Adrenal gland (tissue), 9 donors: ENCODE measurements at regions not wholly inside any gene's neighbourhood (a gene's known extent, or its start where the extent isn't known, plus 50 kb on each side); places are given as distances from the start of the nearest gene placed in this dataset.

ENCODE experiments used
- DNase-seq, 7 donors: peaks; one replicate each; pipeline ENCODE4 v3.0.0-alpha.2; 2019 to 2020
- H3K27ac ChIP-seq, 5 donors: fragments of 200-600 bp; sonication (generic) in 4 of 5; 1 replicate in 3 of 5; 2 replicates in 2 of 5; pipeline versions ENCODE4 v1.5.1 to v1.8.0; 2016 to 2020; ENCODE audit warnings: mild to moderate bottlenecking in 1 of 5
- H3K27me3 ChIP-seq: fragments of 200-600 bp; 2 replicates; pipeline ENCODE4 v1.8.0; 2021
- H3K36me3 ChIP-seq, 2 donors: fragments of 200-600 bp; replicated peaks in 1 of 2; 1 replicate in 1 of 2; 2 replicates in 1 of 2; pipeline versions ENCODE4 v1.5.1 to v1.8.0; 2018 to 2022
- H3K4me1 ChIP-seq, 2 donors: fragments of 200-600 bp; replicated peaks in 1 of 2; 1 replicate in 1 of 2; 2 replicates in 1 of 2; pipeline versions ENCODE4 v1.5.1 to v1.8.0; 2018 to 2021
- H3K4me3 ChIP-seq, 4 donors: fragments of 200-600 bp; sonication (generic) in 3 of 4; one replicate each; pipeline ENCODE4 v1.5.1; 2016 to 2018
- H3K9me3 ChIP-seq, 3 donors: fragments of 200-600 bp; sonication (generic) in 1 of 3; replicated peaks in 1 of 3; 1 replicate in 2 of 3; 2 replicates in 1 of 3; pipeline versions ENCODE4 v1.5.1 to v1.8.0; 2016 to 2021
- CTCF ChIP-seq, 6 experiments: fragments of 450-650 bp in 4 of 6; fragments of 200-600 bp in 2 of 6; sonication (generic) in 1 of 6; IDR thresholded peaks; 1 replicate in 5 of 6; 2 replicates in 1 of 6; pipeline versions ENCODE4 v1.5.1 to v1.8.0; 2016 to 2021; ENCODE audit warnings: antibody characterized with exemption in 6 of 6, mild to moderate bottlenecking in 2 of 6, moderate library complexity in 1 of 6
- POLR2A ChIP-seq, 2 donors: fragments of 450-650 bp; IDR thresholded peaks; one replicate each; pipeline ENCODE4 v1.6.1; 2017; ENCODE audit warnings: antibody characterized with exemption in 2 of 2, mild to moderate bottlenecking in 2 of 2, moderate library complexity in 1 of 2
- WGBS, 4 donors: extraction: QIAGEN DNeasy Blood & Tissue Kit in 2 of 4; methylation state at CpG; one replicate each; pipeline versions ENCODE4 v1.1.5 to v1.1.7; 2013 to 2017; 5-methylcytosine and 5-hydroxymethylcytosine counted together
- intact Hi-C, 2 donors: fragments of 100-400 bp; cut with DNase I; formaldehyde crosslinking; loops; one replicate each; pipeline versions ENCODE4 v1.14.1 to v1.15.0; 2022 to 2023
- donor health status: healthy with polysubstance abuse.
- donor health status: Bipolar disorder and iron deficiency.
- donor health status: DM: yes; HTN: yes; CAD: no.
- donor health status: DM: no; HTN: no; CAD: no.
- donor health status: DM: no; HTN: no; CAD: no.

GRCh38 chr14:39683691-39684260, 251.5 kb upstream of the FBXO33 start:
- no peaks in the 10 kb centered on the region for H3K36me3 ChIP-seq
- intact Hi-C loops: no loop called here
- TF ChIP-seq POLR2A (IDR thresholded peaks at IDR 0.05) (no peak), CTCF (IDR thresholded peaks at IDR 0.05) (no peak)
- no peak overlapping the region for H3K27ac ChIP-seq
- 83 to 91% (median 86%) methylated on average over 3 of the region's 3 CpGs for WGBS, 4 donors
- no peak for DNase-seq
- H3K27me3 ChIP-seq: no peaks in the 10 kb centered on the region
- H3K4me3 ChIP-seq: no peak overlapping the region
- no peaks in the 10 kb centered on the region for H3K9me3 ChIP-seq
- H3K4me1 ChIP-seq: no peaks in the 10 kb centered on the region

DNA sequence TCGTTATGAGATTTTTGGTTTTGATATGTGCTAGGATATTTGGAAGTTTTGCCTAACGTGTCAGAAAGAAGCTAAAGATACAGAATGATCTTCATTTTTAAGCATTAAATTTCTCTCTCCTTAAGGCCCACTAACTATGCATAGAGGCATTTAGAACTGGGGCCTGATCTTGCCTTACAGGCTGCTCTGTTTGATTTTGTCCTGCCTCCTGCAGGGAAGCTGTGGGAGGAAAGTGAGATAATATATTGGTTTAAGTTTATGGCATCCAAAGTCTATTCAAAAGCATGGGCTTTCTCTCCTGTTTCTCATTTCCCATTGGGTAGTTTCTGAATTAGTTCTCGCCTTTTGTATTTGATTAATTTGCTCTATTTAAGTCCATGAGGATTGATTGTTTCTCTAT, 250.3 kb upstream of the FBXO33 start:
- H3K27me3 ChIP-seq: no peaks in the 10 kb centered on the region
- H3K27ac ChIP-seq: no peak overlapping the region
- TF ChIP-seq POLR2A (IDR thresholded peaks at IDR 0.05) (no peak), CTCF (IDR thresholded peaks at IDR 0.05) (no peak)
- no peak for DNase-seq
- intact Hi-C loops: no loop called here
- H3K4me3 ChIP-seq: no peak overlapping the region
- H3K4me1 ChIP-seq: no peaks in the 10 kb centered on the region
- 75 to 80% (median 79%) methylated on average over 3 of the region's 3 CpGs for WGBS, 4 donors
- H3K9me3 ChIP-seq: no peaks in the 10 kb centered on the region
- no peaks in the 10 kb centered on the region for H3K36me3 ChIP-seq

GRCh38 chr14:39681782-39682399, 249.7 kb upstream of the FBXO33 start:
- Histone ChIP-seq H3K4me3 (no peak overlapping the region), H3K27ac (no peak overlapping the region), H3K9me3 (no peaks in the 10 kb centered on the region), H3K36me3 (no peaks in the 10 kb centered on the region), H3K27me3 (no peaks in the 10 kb centered on the region), H3K4me1 (no peaks in the 10 kb centered on the region)
- DNase-seq: no peak
- TF ChIP-seq CTCF (IDR thresholded peaks at IDR 0.05): no peak
- no peak for TF ChIP-seq POLR2A (IDR thresholded peaks at IDR 0.05)
- intact Hi-C loops: no loop called here
- WGBS, 4 donors: 57 to 67% (median 61%) methylated on average over 4 of the region's 4 CpGs

DNA sequence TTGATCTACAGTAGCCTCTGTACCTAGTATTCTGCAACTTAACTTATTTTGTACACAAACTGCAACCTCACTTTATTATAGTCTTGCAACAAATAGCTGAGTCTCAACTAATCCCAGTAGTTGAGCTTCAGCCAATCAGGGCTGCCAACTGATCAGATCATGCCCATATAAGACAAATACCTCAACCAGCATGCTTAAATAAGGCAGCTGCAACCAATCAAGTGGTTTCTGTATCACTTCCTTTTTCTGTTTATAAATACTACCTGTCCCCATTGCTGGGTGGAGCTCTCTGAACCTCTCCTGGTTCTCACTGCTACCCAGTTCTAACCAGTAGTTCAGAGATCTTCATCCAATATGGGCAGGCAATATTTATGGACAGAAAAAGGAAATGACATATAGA, 248.5 kb upstream of the FBXO33 start:
- H3K27me3 ChIP-seq: no peaks in the 10 kb centered on the region
- no peaks in the 10 kb centered on the region for H3K36me3 ChIP-seq
- H3K27ac ChIP-seq: no peak overlapping the region
- DNase-seq: no peak
- H3K4me1 ChIP-seq: no peaks in the 10 kb centered on the region
- H3K9me3 ChIP-seq: no peaks in the 10 kb centered on the region
- H3K4me3 ChIP-seq: no peak overlapping the region
- TF ChIP-seq POLR2A (IDR thresholded peaks at IDR 0.05): no peak
- TF ChIP-seq CTCF (IDR thresholded peaks at IDR 0.05): no peak
- intact Hi-C loops: no loop called here
